EH (cell line): ENCODE measurements at regions not wholly inside any gene's neighbourhood (a gene's known extent, or its start where the extent isn't known, plus 50 kb on each side); places are given as distances from the start of the nearest gene placed in this dataset.

ENCODE experiments used
- DNase-seq: peaks from one replicate; pipeline ENCODE4 v3.0.0-alpha.2; 2015; ENCODE audit warnings: low read depth

DNA sequence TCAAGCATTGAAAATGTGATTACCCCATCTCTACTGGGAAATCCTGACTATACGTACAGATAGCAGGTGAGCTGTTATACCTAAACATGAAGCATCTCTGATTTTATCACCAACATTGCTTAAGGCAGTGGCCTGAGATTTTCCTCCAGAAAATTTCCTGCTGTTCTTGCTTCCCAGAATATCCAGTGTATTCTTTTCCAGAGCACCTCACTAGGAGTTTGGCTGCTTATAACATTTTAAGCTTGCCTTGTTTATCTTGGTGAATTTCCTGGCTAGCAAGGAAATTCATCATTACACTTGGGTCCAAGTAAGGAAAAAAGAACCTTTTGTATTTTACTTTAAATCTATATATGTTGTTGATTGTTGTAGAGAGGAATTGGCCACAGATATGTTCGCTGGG is 73.0 kb upstream of the CLCN4 start:
- DNase-seq: no peak

DNA sequence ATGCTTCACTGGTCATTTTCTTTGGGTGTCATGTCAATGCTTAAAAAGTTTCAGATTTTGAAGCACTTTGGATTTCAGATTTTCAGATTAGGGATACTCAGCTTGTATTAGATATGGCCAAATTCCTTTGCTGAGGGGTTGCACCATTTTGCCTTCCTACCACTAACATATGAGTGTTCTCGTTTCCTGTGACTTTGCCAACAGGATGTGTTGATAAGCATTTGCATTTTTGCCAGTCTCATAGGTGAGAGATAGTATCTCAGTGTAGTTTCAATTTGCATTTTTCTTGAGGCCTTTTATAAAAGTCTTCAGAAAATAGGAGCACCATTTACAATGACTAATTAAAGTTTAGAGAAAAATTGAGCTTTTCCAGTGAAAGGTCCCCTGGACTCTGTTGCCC is 71.6 kb upstream of the CLCN4 start:
- no peak for DNase-seq

DNA sequence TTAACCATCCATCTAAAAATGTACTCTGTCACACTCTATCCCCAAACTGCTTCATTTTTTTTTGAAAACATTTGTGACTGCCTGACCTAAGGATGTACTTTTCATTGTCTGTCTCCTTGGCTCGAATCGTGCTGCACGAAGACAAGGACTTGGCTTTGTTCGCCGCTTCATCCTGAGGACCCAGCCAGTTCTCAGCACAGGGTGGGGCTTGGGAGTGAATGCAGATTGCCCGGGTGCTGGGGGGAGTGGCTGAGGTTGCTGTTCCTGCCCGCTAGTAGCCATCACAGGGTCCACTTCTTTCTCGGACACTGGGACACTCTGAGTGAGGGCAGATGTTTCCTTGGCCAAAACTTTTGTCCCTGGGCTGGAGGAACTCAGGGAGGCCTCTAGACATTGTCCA is 70.1 kb upstream of the CLCN4 start:
- no peak for DNase-seq

DNA sequence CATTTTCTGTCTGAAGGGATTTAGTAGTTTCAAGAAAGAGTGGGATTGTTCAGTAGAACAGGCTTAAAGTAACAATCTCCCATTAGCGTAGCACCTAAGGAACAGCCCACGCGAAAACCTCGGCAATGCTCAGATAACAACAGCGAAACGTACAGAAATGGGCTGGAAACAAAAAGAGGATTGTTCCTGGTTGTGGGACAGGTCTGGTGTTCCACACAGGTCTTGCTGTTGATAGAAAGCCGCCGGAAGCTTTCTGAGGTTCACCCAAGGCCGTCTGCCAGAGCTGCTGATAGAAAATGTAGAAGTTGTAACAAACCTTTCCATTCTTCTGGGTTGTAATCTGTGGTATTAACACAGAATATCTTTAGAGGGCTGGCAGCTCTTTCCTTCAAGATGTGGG is 69.4 kb upstream of the CLCN4 start:
- no peak for DNase-seq

DNA sequence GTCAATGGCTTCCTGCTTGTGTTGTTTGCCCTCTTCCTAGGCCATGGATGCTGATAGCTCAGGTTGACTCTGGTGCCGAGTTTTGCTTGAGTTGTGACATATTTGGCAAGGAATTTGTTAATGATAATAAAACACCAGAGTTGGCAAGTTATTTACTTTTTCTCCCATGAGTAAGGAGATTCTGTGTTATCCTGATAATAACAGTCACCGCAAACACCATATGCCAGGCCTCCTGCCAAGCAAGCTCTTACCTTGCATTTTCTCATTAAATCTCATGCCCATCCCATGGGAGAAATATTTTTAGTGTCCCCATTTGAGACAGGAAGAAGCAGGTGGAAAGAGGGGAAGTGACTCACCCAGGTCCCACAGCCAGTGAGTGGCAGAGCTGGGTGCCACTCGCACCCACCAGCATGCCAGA is 67.4 kb upstream of the CLCN4 start:
- peak; percentile 34 for DNase-seq

DNA sequence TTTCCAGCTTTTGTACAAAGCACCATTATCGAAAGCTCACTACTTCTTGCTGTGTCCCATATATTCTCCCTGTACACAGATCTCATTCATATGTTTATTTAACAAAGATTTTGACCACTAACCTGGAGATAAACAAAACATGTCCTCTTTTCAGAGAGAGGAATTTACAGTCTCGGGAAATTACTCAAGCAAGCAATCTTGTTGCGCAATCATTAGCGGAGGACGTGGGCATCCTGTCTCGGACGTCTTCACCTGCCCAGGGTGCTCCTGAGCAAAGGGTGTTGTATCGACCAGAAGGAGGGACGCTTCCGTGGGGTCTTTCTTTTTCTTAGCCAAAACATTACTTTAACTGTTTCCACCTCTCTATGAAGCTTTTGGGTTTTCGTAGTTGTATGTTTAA is 66.5 kb upstream of the CLCN4 start:
- no peak for DNase-seq

DNA sequence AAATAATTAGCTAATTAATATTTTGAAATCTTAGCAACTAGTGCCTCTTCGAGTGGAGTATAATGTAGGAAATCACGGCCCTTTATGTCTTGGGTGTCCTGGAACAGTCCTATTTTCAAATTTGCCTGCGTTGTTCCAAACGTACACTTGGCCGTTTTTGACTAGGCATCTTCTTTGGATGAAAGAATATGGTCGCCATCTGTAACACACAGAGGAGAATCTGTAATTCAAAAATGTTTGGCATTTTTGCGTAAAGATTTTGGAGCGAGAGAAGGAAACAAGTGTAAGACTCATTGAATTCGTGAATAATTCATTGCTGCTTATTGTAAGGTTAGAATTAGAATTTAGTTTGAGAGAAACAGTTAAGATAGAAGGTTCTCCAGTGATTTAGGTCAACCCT is 61.5 kb upstream of the CLCN4 start:
- no peak for DNase-seq

DNA sequence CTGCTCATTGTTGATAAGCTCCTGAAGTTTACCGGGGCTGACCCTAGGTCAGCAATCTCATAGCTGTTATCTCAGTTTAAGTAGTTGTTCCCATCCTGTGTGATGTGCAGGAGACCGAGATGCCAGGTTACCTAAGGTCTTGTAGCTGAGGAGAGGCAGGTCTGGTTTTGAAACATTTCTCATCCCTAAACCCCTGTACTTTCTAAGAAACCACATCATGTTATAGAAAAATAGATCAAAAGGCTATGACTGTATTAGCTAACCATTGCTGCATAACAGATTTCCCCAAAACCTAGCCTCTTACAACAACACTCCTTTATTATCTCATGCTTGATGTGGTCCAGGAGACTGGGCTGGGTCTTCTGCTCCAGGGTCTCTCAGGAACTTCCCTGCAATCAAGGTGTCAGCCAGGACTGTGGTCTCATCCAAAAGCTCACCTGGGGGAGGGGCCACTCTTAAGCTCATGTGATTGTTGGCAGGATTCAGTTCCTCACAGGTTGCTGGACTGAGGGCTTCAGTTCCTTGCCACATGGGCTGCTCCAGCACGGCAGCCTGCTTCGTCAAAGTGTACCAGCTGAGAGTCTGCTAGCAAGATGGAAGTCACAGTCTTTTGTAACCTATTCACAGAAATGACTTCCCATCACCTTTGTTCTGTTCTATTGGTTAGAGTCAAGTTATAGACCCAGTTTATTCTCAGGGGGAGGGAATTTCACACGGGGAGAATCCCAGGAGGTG is 60.9 kb upstream of the CLCN4 start:
- no peak for DNase-seq

DNA sequence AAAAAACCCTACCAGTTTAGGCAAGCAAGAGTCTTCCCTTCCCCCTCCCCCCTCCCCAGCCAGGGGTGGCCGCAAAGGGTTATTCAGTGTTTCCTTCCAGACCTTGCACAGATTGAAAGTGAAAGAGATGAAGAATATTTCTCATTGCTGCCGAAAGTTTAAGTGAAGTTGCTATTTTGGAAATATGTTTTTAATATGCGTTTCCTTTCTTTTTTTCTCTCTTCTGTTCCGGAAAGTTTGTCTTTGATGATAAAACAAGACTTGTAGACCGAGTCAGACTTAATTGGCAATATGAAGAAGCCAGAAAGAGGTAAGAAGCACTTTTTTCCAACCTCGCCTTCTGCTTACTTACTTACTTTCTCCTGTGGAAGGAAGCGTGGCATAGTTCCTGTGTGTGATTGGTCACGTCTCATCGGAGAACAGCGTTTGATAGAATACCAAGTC is 58.5 kb upstream of the CLCN4 start:
- no peak for DNase-seq

DNA sequence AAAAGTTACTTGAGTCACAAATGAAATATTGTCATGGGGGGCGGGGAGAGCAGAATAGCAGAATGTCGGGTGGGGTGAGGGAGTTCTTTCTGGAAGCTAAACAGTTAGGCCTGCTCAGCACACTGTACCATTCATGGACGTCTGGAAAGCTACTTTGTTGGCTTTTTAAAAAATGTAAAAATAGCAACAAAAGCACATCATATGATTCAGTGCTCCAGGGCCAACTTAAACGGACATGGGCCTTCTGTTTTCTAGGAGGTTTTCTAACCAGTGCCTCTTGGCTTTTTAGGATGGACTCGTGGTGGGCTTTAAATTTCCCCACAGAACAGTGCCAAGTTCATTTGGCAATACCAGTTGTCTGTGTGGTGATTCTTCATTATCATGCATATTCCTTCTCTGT is 57.4 kb upstream of the CLCN4 start:
- peak; percentile 19 for DNase-seq

DNA sequence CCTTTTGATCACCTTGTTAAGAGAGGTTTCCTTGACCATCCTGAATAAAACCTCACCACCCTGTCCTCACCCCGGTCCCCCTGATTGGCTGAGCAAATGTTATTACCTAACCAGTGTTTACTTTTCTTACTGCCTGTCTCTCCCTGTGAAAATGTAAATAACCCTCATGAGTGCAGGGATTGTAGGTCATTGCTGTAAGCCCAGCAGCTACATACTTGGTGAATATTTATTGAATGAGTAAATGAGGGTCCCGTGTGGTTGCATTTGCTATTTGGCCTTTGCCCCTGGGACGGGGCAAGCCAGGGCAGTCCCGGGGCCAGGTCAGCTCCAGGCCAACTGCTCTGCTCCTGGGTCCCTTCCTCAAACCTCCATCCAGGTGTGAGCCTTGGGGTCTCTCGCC is 55.5 kb upstream of the CLCN4 start:
- peak; percentile 58 for DNase-seq

DNA sequence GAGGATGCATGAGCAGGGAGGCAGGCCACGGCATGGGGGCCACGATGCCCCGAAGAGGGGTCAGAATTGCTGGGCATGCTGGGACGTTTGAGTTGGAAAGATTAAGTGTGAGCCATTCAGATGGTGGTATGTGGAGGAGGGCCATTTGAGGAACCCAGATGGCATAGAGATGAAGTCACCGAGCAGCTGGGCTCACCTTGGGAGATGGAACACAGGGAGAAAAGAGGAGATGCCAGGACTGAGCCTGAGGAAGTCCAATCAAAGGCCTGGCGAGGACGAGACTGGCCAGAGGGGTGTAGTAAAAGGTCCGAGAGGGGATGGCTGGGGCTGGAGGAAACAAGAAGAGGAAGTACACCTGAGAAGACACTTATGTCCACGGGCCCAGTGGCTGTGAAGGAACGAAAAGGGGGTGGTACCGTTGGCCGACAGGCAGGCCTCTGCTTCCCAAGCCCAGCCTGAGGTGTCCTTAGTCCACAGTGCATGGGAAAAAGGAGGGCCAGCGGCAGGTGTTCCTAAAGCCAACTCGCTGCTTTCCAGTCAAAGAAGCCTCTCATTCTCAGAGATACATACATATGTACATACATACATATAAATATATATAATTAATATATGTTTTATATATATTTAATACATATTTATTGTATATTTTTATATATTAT is 54.6 kb upstream of the CLCN4 start:
- no peak for DNase-seq

DNA sequence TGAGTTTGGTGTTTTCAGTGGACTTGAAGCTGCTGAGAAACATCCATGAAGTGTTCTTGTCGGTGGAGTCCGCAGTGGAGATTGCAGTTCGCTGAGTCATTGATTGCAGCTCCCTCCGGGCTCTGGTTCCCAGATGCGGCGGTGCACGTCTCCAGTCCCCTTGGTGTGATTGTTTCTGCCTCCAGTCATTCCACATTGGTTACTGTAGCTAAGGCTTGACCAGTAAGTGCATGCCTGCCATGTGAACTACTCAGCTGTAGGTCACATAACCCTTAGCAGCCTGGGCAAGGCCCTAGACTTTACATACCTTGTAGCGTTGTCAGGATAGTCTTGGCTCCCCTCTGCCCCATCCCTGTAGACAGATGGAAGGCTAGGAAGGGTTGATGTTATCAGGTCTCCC is 53.8 kb upstream of the CLCN4 start:
- peak; percentile 91 for DNase-seq

DNA sequence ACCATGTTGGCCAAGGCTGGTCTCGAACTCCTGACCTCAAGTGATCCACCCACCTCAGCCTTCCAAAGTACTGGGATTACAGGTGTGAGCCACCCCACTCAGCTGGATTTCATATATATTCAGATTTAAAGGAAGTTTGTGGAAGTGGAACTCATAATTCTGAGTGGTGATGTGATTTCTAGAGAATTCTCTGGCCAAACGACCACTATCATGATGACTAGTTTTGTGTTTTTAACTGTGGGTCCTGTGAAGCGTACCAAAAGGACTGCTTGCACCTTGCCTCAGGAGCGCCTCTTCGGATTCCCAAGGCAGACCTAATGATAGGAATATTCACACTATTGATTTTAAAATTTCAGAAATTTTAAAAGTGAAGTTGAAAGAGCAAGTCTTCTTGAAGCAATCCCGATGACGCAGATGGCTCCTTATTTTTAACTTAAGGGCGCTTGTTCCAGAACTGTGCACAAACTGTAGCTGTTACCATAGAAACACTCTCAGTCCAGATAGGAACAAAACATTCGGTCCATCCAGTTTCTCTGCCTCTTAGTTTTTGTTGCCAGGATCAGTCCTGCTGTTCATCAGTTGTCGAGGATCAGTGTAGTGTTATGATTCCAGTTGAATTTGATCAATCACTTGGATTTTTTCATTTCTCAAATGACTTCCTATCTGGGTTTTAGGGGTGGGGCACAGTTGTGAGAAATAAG is 51.7 kb upstream of the CLCN4 start:
- DNase-seq: no peak

DNA sequence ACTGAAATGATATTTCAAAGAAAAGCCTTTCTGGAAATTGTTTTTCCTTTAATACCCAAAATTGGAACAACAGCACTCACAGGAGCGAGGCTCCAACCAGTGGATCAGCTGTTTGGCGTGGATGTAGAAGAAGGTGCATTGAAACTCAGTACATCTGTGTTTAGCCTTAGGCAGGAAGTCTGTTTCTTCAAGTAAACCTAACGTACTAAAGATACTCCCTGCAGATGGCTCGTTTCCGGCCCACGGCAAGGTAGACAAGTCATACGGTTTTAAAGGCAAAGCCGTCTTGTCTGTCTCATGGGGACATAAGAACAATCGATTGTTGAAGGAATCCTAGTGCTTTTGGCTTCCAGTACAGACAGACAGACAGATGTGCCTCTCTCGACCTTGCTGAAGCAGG is 50.0 kb upstream of the CLCN4 start:
- DNase-seq: no peak
